Activated CD8-positive, alpha-beta memory T cell treated with anti-CD3 and anti-CD28 coated beads, Interleukin-2, amount 50 U/mL, for 24 hours (primary cell): ENCODE measurements at regions not wholly inside any gene's neighbourhood (a gene's known extent, or its start where the extent isn't known, plus 50 kb on each side); places are given as distances from the start of the nearest gene placed in this dataset.

Source experiments
- DNase-seq: peaks from one replicate; pipeline ENCODE4 v3.0.0-alpha.2; 2020; ENCODE audit errors: extremely low read depth

DNA sequence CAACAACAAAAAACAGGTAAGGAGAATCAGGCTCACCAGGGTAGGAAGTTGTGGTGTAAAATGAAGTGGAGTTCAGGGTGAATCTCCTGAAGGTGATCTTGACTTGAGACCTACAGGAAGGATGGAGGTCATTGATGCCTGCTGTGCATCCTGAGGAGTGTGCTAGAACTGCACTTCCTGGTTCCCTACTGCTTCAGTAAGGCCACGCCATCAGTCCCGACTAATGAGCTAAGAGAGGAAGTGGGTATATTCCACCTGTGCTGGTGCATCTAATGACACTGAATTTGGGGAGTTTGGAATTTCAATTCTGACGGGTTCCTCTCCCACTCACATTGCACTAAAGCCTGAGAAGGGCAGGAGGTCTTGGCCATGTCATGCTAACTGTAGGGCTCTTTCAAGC lies 349.3 kb upstream of the SLC14A2 start:
- no peak for DNase-seq

DNA sequence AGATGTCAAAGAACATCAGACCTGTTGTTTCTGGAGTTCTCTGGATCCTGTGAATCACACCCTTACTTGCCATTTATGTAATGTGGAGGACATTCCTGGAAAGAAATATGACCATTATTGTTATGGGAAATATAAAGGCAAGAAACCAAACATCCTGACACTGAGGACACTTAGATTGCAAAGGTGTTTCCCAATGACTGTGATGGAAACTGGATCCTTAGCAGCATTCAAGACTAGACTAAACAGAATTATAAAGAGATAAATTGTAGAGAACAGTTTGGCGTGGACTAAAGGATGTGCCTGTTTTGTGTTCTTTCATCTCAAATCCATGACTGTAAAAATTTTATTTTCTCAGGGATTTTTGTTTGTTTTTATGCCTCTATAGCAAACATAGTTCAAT lies 347.7 kb upstream of the SLC14A2 start:
- DNase-seq, result no peak

DNA sequence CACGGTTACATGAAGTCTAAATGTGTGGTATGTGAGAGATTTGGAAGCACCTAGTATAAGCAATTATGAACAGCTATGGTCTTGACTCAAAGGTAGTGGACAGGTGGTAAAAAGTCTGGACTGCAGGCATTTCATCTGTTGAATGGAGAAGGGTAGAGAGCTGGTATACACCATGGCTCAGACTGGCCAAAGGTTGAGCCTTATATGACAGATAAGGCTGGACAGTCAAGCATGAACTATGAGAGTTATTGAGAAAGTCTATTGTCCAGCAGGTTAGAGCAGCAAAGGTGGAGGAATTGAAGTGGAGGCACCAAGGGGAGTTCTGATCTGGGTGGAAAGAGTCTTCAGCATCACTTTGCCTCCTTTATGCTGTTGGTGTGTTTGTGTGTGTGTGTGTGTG lies 346.7 kb upstream of the SLC14A2 start:
- DNase-seq, result no peak

DNA sequence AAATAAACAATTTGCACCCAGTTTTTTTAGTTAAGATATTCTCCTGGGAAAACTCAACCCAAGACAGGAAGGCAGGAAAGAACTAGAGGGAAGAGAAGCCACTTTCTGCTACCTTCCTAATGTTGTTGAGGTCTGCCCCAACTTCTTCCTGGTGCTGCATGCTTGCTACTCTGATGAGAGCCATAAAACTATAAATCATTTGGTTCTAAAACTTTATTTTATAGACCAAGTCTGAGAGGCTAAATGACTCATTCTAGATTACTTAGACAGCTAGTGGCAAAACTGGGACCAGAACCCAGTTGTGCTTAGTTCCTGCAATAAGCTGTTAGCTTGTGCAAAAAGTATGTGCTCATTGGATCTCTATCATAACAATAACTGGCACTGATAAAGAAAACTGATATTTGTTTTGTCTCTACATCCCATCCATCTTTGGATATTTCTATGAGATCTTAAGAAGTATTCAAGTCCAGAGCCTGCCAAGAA lies 344.9 kb upstream of the SLC14A2 start:
- no peak for DNase-seq

DNA sequence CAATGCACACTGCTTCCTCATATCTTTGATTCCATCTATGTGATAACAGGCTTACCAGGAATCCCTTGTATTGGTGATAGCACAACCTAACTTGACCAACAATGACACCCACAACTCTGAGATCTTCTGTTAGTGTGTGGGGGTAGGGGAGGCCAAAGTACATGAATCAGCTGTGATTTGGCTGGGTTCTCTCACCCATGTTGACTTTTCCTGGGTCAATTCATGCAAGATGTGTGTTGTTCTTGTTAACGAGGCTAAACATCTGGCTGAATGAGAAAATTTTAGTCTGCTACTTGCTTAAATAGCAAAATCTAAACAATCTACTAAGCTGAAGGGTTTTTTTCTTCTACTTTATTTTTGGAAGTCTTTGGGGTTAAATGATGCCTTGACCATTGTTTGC lies 341.2 kb upstream of the SLC14A2 start:
- DNase-seq, result no peak

DNA sequence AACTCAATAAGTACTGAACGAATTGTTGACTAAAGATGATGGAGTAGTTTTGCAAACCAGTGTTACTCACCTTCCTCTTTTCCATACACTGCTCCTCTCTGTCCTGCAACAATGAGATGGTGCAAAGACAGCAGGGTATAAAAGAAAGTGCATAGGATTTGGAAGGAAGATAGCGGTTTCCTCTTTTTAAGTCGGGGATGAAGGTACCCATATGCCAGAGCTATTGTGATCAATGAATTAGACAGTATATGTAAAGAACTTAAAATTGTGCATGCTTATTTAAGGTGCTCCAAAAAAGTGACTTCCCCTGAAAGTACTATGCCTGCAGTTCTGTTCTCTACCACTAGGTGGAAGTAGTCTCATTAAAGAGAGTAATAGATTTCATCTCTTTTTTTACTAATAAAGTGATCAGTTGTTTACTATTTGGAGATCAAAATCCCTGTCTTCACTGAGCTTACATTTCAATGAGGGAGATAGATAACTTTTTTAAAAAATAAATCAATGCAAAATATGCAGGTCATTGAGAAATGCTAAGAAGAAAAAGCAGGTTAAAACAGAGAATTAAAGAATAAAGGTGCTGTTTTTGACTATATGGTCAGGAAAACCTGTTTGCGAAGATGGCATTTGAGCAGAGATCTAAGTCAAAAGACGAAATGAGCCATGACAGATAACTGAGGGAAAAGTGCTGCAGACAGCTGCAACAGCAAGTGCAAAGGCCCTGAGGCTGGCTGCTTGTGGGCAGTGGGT lies 339.7 kb upstream of the SLC14A2 start:
- DNase-seq, result no peak

DNA sequence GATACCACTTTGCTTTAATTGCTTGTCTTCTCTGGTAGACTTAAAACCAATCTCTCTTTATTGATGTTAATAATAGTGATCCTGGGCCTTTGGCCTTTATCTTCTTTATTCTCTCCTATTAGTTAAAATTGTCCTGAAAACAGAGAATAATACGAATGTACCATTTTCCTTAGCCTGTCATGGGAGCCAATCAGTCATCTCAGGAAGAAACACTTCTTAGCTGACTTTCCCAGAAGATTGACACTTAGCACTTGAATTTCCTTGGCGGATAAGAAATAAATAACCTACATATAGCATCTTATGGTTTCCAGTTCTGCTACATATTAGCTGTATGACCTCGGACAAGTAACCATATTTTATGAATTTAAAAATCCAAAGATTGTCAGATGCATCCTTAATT lies 338.4 kb upstream of the SLC14A2 start:
- DNase-seq, result no peak

DNA sequence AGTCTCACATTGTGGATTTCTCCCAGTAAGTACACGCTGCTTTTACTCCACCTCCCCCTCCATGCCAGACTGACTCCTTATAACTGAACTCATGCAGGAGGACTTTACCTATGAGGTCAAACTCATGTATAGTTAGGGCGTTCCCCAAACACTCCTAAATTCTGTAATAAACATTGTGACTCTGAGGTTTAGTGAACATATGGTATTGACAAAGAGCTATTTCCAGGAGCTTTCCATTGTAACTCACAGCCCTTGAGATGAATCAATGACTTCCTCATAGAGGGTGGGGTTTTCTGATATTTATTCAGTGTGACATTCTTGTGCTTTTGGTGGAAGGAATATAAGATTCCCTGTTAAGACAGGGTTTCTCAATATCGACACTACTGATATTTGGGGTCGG lies 337.4 kb upstream of the SLC14A2 start:
- no peak for DNase-seq

DNA sequence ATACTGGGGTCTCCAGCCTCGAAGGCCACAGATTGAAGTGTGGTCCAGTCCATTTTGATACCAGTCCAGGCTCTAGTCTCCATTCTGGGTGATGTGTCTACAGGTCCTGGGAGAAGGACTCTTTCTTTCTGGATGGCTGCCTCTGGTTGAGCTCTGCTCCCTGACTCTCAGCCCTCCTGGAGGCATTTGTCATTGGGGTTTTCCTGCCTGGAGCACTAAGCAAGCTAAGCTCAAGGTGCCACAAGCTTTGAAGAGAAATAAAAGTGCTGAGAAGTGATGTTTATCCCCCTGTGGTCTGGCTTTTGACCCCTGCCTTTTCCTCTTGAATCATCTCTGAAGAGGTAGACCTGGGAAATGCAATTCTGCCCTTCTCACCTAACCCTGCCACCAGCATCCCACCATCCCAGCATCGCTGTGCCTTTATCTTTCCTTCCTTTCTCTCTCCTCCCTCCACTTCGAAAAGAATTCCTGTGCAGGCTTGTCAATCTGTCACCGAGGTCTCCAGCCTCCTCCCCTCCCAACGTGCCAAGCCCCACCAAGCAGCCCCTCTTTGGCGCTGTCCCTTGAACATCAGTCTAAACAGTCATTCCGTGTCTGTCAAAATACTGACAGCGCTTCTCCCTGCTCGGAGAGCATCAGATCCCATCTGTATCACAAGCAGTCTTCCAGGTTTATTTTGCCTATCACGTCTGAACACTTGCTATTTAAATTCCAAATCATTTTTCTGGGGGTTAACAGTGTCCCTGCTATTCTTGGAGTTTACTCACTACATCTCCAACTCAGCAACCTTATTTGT lies 334.6 kb upstream of the SLC14A2 start:
- no peak for DNase-seq

DNA sequence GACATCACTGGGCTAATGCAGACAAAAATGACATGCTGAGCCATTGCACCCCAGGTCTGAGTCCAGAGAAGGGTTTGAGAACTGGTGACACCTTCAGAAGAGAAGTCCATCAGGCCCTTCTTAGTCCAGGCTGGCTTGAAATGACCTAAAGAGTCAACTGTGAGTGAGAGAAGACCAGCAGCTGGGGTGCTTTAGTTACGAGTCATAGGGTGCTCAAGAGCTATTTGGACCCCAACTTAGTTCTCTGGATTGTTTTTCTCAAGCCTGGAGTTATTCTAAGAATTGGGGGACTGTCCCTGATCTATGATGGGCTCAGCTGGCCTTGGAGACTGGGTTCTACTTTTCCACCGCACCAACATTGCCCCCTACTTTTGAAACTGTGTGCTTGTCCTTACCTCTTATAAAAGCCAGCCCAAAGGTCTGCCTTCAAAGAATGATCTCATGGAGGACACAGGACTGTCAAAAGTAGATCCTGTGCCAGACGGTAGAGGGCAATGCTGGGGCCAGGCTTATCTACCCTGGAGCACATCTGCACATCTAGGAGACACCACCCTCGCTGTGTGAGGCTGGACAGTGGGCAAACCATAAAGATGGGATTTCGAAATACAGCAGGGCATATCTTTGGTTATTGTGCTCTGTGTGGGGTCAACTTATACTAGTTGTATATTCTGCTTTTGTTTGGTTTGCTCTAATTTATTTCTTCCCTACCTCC lies 333.0 kb upstream of the SLC14A2 start:
- DNase-seq, result no peak

DNA sequence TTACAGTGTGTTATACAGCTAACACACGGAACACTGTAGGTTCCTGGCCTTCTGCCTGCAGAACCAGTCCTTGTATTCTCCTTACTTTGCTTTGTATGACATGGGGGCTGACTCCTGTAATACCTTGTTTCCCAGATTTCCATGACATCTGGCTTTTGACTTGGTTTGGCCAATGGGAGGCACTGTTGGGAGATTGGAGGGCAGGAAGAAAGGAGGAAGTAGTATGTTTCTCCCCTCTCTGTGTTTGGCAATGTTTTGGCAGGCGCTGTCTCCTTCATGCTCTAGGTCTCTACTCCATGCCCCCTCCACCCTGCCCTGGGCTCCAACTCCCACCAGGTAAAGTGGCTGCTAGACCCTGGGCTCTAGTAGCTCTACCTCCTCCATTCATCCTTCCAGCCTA lies 331.1 kb upstream of the SLC14A2 start:
- DNase-seq, result no peak

DNA sequence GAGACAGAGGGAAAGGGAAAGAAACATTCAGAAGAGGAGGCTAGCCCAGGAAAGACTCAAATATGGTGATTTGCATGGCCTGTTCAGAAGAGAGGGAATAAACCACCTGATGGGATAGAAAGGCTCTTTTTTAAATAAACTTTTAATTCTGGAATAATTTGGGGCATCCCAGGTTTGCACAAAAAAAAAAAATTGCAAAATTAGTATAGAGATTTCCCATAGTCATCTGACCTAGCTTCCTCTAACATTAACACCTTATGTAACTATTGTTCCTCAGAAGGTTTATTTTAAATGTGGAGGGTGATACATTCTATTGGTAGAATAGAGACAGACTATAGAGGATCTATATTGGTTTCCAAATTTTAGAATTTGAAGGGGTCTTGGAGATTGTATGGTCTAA lies 330.4 kb upstream of the SLC14A2 start:
- no peak for DNase-seq

DNA sequence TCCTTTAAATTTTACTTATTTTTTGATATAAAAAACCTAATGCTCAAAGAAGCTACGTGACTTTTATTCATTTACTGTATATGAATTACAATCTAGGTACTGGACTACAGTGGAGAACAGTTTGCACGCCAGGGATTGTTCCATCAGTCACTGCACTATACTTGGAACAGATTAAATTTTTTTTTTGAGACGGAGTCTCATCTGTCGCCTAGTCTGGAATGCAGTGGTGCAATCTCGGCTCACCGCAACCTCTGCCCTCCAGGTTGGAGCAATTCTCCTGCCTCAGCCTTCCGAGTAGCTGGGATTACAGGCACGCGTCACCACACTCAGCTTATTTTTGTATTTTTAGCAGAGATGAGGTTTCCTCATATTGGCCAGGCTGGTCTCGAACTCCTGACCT lies 330.0 kb upstream of the SLC14A2 start:
- no peak for DNase-seq

DNA sequence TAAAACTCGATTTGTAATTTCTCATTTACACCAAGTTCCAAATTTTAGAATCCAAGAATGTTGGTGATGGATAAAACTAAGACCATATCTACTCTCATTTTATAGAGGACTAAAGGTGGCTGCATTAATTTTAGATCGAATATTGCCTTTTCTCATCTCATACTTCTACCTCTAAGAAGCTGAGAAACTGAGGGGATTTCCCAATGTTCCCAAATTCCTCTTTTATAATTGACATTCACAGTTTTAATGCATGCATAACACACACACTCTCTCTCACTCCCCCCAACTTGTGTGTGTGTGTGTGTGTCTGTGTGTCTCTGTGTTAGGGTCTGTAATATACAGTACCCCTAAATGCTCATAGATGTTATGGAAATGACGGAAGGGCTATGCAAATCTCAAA lies 328.8 kb upstream of the SLC14A2 start:
- no peak for DNase-seq

DNA sequence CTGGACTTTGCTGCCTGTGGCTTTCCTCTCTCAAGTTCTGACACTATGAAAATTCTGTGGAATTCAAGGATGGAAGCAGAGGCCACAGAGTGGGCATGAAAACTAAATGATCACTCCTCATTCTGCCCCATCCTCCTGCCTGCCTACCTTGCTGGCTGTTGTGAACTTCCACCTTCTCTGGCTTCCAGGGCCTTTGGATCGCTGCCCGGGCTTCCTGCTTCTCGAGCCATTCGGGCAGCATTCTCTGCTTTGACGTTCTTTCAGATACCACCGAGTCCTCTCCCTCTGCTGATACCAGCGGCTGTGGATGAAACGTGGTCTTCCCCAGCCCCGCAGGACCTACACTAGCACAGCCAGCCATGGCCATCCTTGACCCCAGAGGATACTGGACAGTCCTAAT lies 327.7 kb upstream of the SLC14A2 start:
- no peak for DNase-seq

DNA sequence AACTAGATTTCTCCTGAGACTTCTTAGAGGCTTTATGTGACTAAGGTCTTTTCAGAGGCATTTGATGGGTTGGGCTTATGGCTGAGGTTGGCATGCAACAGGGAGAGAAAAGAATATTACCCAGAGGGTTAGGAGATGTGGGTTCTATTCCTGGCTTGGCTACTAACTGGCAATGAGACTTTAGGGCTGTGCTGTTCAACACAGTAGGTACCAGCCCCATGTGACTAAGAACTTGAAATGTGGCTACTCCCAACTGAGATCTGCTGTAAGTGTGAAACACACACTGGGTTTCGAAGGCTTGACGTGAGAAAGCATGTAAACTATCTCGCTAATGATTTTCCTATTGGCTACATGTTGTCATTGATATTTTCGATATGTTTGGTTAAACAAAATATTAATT lies 324.9 kb upstream of the SLC14A2 start:
- no peak for DNase-seq

DNA sequence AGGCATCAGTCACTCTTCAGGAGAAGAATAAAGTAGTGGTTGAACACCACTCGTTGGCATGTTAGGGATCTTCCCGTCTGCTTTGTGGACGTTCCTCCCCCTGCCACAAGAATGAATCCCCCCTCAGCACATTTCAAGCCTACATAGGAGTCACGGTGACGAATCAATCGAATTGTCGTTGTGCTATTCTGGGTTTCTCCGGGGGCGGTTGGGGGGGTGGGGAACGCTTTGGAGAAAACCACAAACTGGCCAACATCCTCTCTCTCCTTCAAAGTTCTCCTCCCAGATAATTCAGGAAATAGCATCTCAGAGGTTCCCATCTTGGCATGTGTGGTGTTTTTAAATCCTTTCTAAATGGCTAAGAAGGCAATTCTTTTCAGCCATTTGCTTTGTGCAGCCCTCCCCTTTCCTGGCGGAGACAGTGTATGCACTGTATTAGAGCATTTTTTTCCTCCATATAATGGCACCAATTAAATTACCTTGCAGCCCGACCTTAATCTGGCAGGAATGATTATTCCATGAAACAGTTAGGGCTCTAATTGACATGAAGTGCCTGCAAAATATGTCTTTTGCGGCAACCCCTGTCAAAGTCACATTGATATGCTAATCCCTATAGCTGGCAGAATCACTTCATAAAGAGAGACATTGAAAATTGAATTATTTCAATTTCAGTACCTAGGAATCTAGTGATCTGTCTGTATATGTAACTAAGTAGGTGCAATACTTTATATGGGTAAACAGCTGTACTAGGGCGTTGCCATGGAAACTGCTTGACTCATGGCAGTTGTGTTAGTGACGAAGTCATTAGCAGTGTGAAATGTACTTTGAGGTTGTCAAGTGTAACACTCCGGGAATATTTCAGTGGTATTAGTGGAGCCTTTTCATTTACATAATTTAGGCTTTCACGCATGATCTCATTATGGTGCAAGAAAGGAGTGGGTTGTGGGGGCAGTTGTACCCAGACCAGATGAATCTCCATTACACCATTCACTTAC lies 323.4 kb upstream of the SLC14A2 start:
- no peak for DNase-seq

DNA sequence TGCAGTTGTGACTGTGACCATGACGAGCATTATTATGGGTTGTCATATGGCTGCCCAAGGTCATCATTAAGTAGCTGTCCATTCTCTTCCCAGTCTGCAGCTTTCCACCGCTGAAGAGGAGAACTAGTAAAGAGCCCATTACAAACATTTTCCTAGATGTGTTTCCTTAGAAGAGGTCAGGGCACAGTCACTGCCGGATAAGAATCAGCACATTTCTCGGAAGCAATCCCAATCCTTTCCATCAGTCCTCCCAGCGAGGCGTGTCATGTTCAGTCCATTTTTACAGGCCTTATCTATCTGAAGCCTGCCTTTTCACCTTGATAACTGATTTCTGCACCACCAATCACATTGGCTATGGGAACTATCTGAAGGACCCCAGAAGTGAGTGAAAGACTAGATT lies 319.9 kb upstream of the SLC14A2 start:
- no peak for DNase-seq

DNA sequence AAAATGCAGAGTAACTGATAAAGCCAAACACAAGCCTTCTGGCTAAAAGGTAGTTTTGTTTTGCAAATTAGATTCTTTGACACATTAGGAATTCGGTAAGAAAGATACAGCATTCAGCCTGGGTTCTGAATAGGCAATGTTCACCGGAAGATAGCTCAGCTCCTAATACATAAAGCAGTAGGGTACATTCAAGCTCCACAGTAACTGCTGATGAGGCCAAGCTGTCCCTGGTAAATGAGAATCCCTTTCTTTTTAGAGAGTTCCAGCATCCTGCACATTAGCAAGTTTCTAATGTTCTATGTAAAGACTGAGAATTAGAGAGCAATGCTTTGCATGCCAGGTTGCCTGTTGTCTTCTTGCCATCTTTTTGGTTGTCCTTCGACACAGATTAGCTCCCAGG lies 316.3 kb upstream of the SLC14A2 start:
- no peak for DNase-seq

DNA sequence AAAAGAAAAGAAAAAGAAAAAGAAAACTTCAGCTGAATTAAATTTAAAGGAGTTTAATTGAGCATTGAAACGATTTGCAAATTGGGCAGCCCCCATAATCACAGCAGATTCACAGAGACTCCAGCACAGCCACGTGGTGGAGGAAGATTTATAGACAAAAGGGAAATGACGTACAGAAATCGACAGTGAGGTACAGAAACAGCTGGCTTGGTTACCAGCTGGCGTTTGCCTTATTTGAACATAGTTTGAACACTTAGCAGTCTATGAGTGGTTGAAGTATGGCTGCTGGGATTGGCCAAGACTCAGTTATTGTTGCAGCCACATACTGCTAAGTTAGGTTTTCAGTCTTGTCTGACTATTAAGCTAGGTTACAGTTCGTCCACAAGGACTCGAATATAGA lies 312.2 kb upstream of the SLC14A2 start:
- DNase-seq, result no peak

DNA sequence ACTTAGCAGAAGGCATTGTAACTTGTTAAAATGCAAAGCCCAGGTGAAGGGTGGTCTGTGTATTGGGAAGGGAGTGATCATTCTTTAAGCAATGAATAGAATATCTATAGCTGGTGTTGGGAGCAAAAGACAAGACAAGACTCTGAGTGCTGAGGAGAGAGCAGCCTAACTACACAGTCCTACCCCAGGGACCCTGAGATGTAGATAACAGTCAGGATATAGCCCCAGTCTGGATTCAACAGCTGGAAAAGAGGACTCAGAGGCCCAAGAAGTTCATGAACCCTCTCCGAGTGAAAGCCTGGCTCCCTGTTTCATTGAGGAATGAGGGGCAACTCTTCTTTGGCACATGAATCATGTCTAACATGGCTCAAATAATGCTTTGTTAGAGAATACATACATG lies 310.7 kb upstream of the SLC14A2 start:
- DNase-seq, result no peak
